ENCODE measurements at regions not wholly inside any gene's neighbourhood (a gene's known extent, or its start where the extent isn't known, plus 50 kb on each side); places are given as distances from the start of the nearest gene placed in this dataset.

GRCh38 chr3:55207744-55208143 lies 279.4 kb downstream of the WNT5A start:
- Mint-ChIP-seq H3K4me3 (ENCODE audit: low read depth) (no peak overlapping the region), H3K4me1 (ENCODE audit: low read depth) (peaks cover 4% of the 10 kb centered on the region), H3K9me3 (ENCODE audit: low read depth) (peaks cover 11% of the 10 kb centered on the region), H3K27ac (no peak overlapping the region), H3K27me3 (no peaks in the 10 kb centered on the region), H3K36me3 (ENCODE audit: insufficient read depth) (no peaks in the 10 kb centered on the region)
- no peak for TF ChIP-seq CTCF (IDR thresholded peaks at IDR 0.05; ENCODE audit: unreplicated experiment)
- no peak for DNase-seq (ENCODE audit: low spot score, unreplicated experiment)

GRCh38 chr3:55205990-55206389 lies 278.1 kb upstream of the LRTM1 start:
- TF ChIP-seq CTCF (IDR thresholded peaks at IDR 0.05; ENCODE audit: unreplicated experiment), result no peak
- Mint-ChIP-seq H3K27me3 (no peaks in the 10 kb centered on the region), H3K4me1 (ENCODE audit: low read depth) (peaks cover 4% of the 10 kb centered on the region), H3K4me3 (ENCODE audit: low read depth) (no peak overlapping the region), H3K27ac (no peak overlapping the region), H3K9me3 (ENCODE audit: low read depth) (peaks cover 9% of the 10 kb centered on the region), H3K36me3 (ENCODE audit: insufficient read depth) (no peaks in the 10 kb centered on the region)
- no peak for DNase-seq (ENCODE audit: low spot score, unreplicated experiment)

- H3K27ac Mint-ChIP-seq, result no peak overlapping the region
- no peak for TF ChIP-seq CTCF (IDR thresholded peaks at IDR 0.05; ENCODE audit: unreplicated experiment)
- H3K9me3 Mint-ChIP-seq (ENCODE audit: low read depth), result peaks cover 3% of the 10 kb centered on the region
- no peak overlapping the region for H3K4me3 Mint-ChIP-seq (ENCODE audit: low read depth)
- no peaks in the 10 kb centered on the region for H3K27me3 Mint-ChIP-seq
- DNase-seq (ENCODE audit: low spot score, unreplicated experiment), result no peak
- no peaks in the 10 kb centered on the region for H3K36me3 Mint-ChIP-seq (ENCODE audit: insufficient read depth)
- peaks cover 4% of the 10 kb centered on the region for H3K4me1 Mint-ChIP-seq (ENCODE audit: low read depth)
Observed at GRCh38 chr3:55204417-55204816, 276.6 kb upstream of the LRTM1 start.

GRCh38 chr3:55203546-55203945 lies 275.7 kb upstream of the LRTM1 start:
- TF ChIP-seq CTCF (IDR thresholded peaks at IDR 0.05; ENCODE audit: unreplicated experiment), result no peak
- no peaks in the 10 kb centered on the region for H3K9me3 Mint-ChIP-seq (ENCODE audit: low read depth)
- no peak overlapping the region for H3K27ac Mint-ChIP-seq
- peaks cover 4% of the 10 kb centered on the region for H3K4me1 Mint-ChIP-seq (ENCODE audit: low read depth)
- H3K27me3 Mint-ChIP-seq, result no peaks in the 10 kb centered on the region
- no peak for DNase-seq (ENCODE audit: low spot score, unreplicated experiment)
- H3K36me3 Mint-ChIP-seq (ENCODE audit: insufficient read depth), result no peaks in the 10 kb centered on the region
- H3K4me3 Mint-ChIP-seq (ENCODE audit: low read depth), result no peak overlapping the region

GRCh38 chr3:55203006-55203405 lies 275.1 kb upstream of the LRTM1 start:
- Mint-ChIP-seq H3K36me3 (ENCODE audit: insufficient read depth) (no peaks in the 10 kb centered on the region), H3K27me3 (no peaks in the 10 kb centered on the region), H3K27ac (peak overlapping the region; percentile 25), H3K4me1 (ENCODE audit: low read depth) (peaks cover 4% of the 10 kb centered on the region), H3K4me3 (ENCODE audit: low read depth) (no peak overlapping the region), H3K9me3 (ENCODE audit: low read depth) (no peaks in the 10 kb centered on the region)
- no peak for DNase-seq (ENCODE audit: low spot score, unreplicated experiment)
- no peak for TF ChIP-seq CTCF (IDR thresholded peaks at IDR 0.05; ENCODE audit: unreplicated experiment)
